ENCODE measurements at regions not wholly inside any gene's neighbourhood (a gene's known extent, or its start where the extent isn't known, plus 50 kb on each side); places are given as distances from the start of the nearest gene placed in this dataset.

GRCh38 chr15:31502541-31503229 is 176.1 kb downstream of the KLF13 start:
- no peak overlapping the region for H3K9ac ChIP-seq (ENCODE audit: control insufficient read depth, insufficient read depth, low read length)
- H3K9me3 ChIP-seq (replicated peaks; ENCODE audit: control insufficient read depth, insufficient read depth, low read length): no peaks in the 10 kb centered on the region
- no peaks in the 10 kb centered on the region; a peak in 1 of 4 replicates for H3K27me3 ChIP-seq (replicated peaks in 1 of 2; ENCODE audit: control insufficient read depth in 2 of 2, insufficient read depth in 2 of 2, low read length in 1 of 2)
- ATAC-seq: no peak
- DNase-seq (ENCODE audit: low read depth, low spot score): no peak
- H3K79me2 ChIP-seq (ENCODE audit: control insufficient read depth, insufficient read depth, low read length): no peaks in the 10 kb centered on the region
- H3K27ac ChIP-seq (ENCODE audit: control insufficient read depth, insufficient read depth): no peak overlapping the region
- in situ Hi-C loops (cut with MboI) (no loop called here), intact Hi-C loops (cut with micrococcal nuclease; ENCODE audit: unreplicated experiment) (no loop called here)
- ChIA-PET CTCF (interaction anchor here (1.6 kb wide), 1 partner anchor 14 kb away, joined by 5 read pairs; no protein-coding TSS in a partner anchor), SMC1A (ENCODE audit: uncharacterized antibody, unreplicated experiment) (interaction anchor here (1.0 kb wide), 1 partner anchor 10 kb away, joined by 3 read pairs; no protein-coding TSS in a partner anchor), RAD21 (ENCODE audit: unreplicated experiment) (no interaction called here), POLR2A (no interaction called here)
- TF ChIP-seq E2F4 (IDR thresholded peaks at IDR 0.05; ENCODE audit: low read depth, low read length) (no peak), POU2F2 (IDR thresholded peaks at IDR 0.05; ENCODE audit: borderline replicate concordance, low read depth, low read length) (no peak), EZH2 (IDR thresholded peaks at IDR 0.05; ENCODE audit: borderline replicate concordance, control insufficient read depth, low read depth, low read length) (no peak), CREB1 (IDR thresholded peaks at IDR 0.05; ENCODE audit: low read depth) (no peak)
- no peaks in the 10 kb centered on the region for H4K20me1 ChIP-seq (ENCODE audit: control insufficient read depth, insufficient read depth)
- FAIRE-seq: no peak
- 58% methylated on average over 13 of the region's 13 CpGs for WGBS (ENCODE audit: insufficient coverage, insufficient replicate concordance, low lambda C conversion rate, missing lambda C conversion rate)
- H2AFZ ChIP-seq (ENCODE audit: control insufficient read depth, low read depth, low read length): no peak overlapping the region
- no peak overlapping the region for H3K4me2 ChIP-seq (ENCODE audit: control insufficient read depth, insufficient read depth)
- BruUV-seq (replicated peaks): no TSS peak
- no peaks in the 10 kb centered on the region for H3K36me3 ChIP-seq (ENCODE audit: control insufficient read depth in 2 of 2, insufficient read depth in 2 of 2, low read length in 1 of 2)
- H3K4me1 ChIP-seq (ENCODE audit: control insufficient read depth, insufficient read depth, low read length): peaks cover 4% of the 10 kb centered on the region
- no peak overlapping the region for H3K4me3 ChIP-seq

- H3K9ac ChIP-seq (ENCODE audit: control insufficient read depth, insufficient read depth, low read length): no peak overlapping the region
- intact Hi-C loops (cut with micrococcal nuclease; ENCODE audit: unreplicated experiment): no loop called here
- H4K20me1 ChIP-seq (ENCODE audit: control insufficient read depth, insufficient read depth): no peaks in the 10 kb centered on the region
- in situ Hi-C loops (cut with MboI): no loop called here
- no peaks in the 10 kb centered on the region for H3K9me3 ChIP-seq (replicated peaks; ENCODE audit: control insufficient read depth, insufficient read depth, low read length)
- H3K36me3 ChIP-seq (ENCODE audit: control insufficient read depth in 2 of 2, insufficient read depth in 2 of 2, low read length in 1 of 2): no peaks in the 10 kb centered on the region
- no peak overlapping the region for H3K27ac ChIP-seq (ENCODE audit: control insufficient read depth, insufficient read depth)
- BruUV-seq (replicated peaks): no TSS peak
- FAIRE-seq: no peak
- no peaks in the 10 kb centered on the region for H3K79me2 ChIP-seq (ENCODE audit: control insufficient read depth, insufficient read depth, low read length)
- no peak for ATAC-seq
- WGBS (ENCODE audit: insufficient coverage, insufficient replicate concordance, low lambda C conversion rate, missing lambda C conversion rate): 51% methylated on average over 6 of the region's 6 CpGs
- no peaks in the 10 kb centered on the region; a peak in 1 of 4 replicates for H3K27me3 ChIP-seq (replicated peaks in 1 of 2; ENCODE audit: control insufficient read depth in 2 of 2, insufficient read depth in 2 of 2, low read length in 1 of 2)
- ChIA-PET POLR2A (no interaction called here), CTCF (interaction anchor here (1.6 kb wide), 1 partner anchor 15 kb away, joined by 5 read pairs; no protein-coding TSS in a partner anchor), RAD21 (ENCODE audit: unreplicated experiment) (no interaction called here), SMC1A (ENCODE audit: uncharacterized antibody, unreplicated experiment) (no interaction called here)
- no peak for DNase-seq (ENCODE audit: low read depth, low spot score)
- H3K4me3 ChIP-seq: no peak overlapping the region
- H2AFZ ChIP-seq (ENCODE audit: control insufficient read depth, low read depth, low read length): no peak overlapping the region
- H3K4me1 ChIP-seq (ENCODE audit: control insufficient read depth, insufficient read depth, low read length): peaks cover 4% of the 10 kb centered on the region
- H3K4me2 ChIP-seq (ENCODE audit: control insufficient read depth, insufficient read depth): no peak overlapping the region
- no peak for TF ChIP-seq RELB (IDR thresholded peaks at IDR 0.05; ENCODE audit: low read depth)
- no peak for TF ChIP-seq CUX1 (IDR thresholded peaks at IDR 0.05; ENCODE audit: insufficient replicate concordance, low read depth, low read length)
- TF ChIP-seq SRF (IDR thresholded peaks at IDR 0.05; ENCODE audit: low read depth in 2 of 2, low read length in 2 of 2): no peak
- no peak for TF ChIP-seq CHD1 (IDR thresholded peaks at IDR 0.05; ENCODE audit: low read depth, low read length)
- TF ChIP-seq BCL11A (IDR thresholded peaks at IDR 0.05; ENCODE audit: low read depth, low read length): no peak
These were observed 176.6 kb downstream of the KLF13 start for GRCh38 chr15:31503256-31503655.

All from GM12878 (cell line).